ENCODE measurements at regions not wholly inside any gene's neighbourhood (a gene's known extent, or its start where the extent isn't known, plus 50 kb on each side); places are given as distances from the start of the nearest gene placed in this dataset.
"Not testable (repeated sequence)": the region's sequence is repeated elsewhere in the genome, so short reads cannot be mapped to it uniquely, and the experiment has no call there.

- DNase-seq (ENCODE audit: low spot score), result no peak
Measured at GRCh38 chr3:5750874-5751640, 563.5 kb downstream of the EDEM1 start.

GRCh38 chr3:5754602-5755001 is 567.1 kb downstream of the EDEM1 start:
- DNase-seq (ENCODE audit: low spot score), result no peak

GRCh38 chr3:5756443-5756842 is 568.9 kb downstream of the EDEM1 start:
- no peak for DNase-seq (ENCODE audit: low spot score)

GRCh38 chr3:5757213-5757804 is 569.8 kb downstream of the EDEM1 start:
- DNase-seq (ENCODE audit: low spot score), result no peak

- DNase-seq (ENCODE audit: low spot score), result no peak
Measured at GRCh38 chr3:5758699-5759098, 571.2 kb downstream of the EDEM1 start.

GRCh38 chr3:5762506-5762905 is 575.0 kb downstream of the EDEM1 start:
- DNase-seq (ENCODE audit: low spot score), result no peak

- DNase-seq (ENCODE audit: low spot score), result no peak
Measured at GRCh38 chr3:5766848-5767247, 579.3 kb downstream of the EDEM1 start.

- no peak for DNase-seq (ENCODE audit: low spot score)
Measured at GRCh38 chr3:5767304-5767703, 579.8 kb downstream of the EDEM1 start.

GRCh38 chr3:5768281-5768945 is 580.9 kb downstream of the EDEM1 start:
- no peak for DNase-seq (ENCODE audit: low spot score)

GRCh38 chr3:5769825-5770224 is 582.3 kb downstream of the EDEM1 start:
- DNase-seq (ENCODE audit: low spot score), result no peak

- DNase-seq (ENCODE audit: low spot score), result no peak
Measured at GRCh38 chr3:5774337-5774736, 586.8 kb downstream of the EDEM1 start.

- DNase-seq (ENCODE audit: low spot score), result not testable (repeated sequence)
Measured at GRCh38 chr3:5775100-5775499, 587.6 kb downstream of the EDEM1 start.

- DNase-seq (ENCODE audit: low spot score), result no peak
Measured at GRCh38 chr3:5784690-5785089, 597.2 kb downstream of the EDEM1 start.

- no peak for DNase-seq (ENCODE audit: low spot score)
Measured at GRCh38 chr3:5787861-5788488, 600.5 kb downstream of the EDEM1 start.

- DNase-seq (ENCODE audit: low spot score), result no peak
Measured at GRCh38 chr3:5788496-5788895, 601.0 kb downstream of the EDEM1 start.

GRCh38 chr3:5791558-5791957 is 604.1 kb downstream of the EDEM1 start:
- DNase-seq (ENCODE audit: low spot score), result no peak

GRCh38 chr3:5796541-5796940 is 609.0 kb downstream of the EDEM1 start:
- DNase-seq (ENCODE audit: low spot score), result no peak

- no peak for DNase-seq (ENCODE audit: low spot score)
Measured at GRCh38 chr3:5798809-5799208, 611.3 kb downstream of the EDEM1 start.

GRCh38 chr3:5799398-5799797 is 611.9 kb downstream of the EDEM1 start:
- no peak for DNase-seq (ENCODE audit: low spot score)

GRCh38 chr3:5800965-5801364 is 613.5 kb downstream of the EDEM1 start:
- DNase-seq (ENCODE audit: low spot score), result no peak

GRCh38 chr3:5806192-5806591 is 618.7 kb downstream of the EDEM1 start:
- no peak for DNase-seq (ENCODE audit: low spot score)

GRCh38 chr3:5809586-5810246 is 622.2 kb downstream of the EDEM1 start:
- no peak for DNase-seq (ENCODE audit: low spot score)

Measured in germinal center (tissue), 1 donor.